DLD1 (cell line): ENCODE measurements at regions not wholly inside any gene's neighbourhood (a gene's known extent, or its start where the extent isn't known, plus 50 kb on each side); places are given as distances from the start of the nearest gene placed in this dataset.

Experiments used
- in situ Hi-C: cut with HindIII; loops from 2 replicates; pipeline ENCODE4 v1.10.0; 2017; ENCODE audit warnings: low sequenced_read_pairs

DNA sequence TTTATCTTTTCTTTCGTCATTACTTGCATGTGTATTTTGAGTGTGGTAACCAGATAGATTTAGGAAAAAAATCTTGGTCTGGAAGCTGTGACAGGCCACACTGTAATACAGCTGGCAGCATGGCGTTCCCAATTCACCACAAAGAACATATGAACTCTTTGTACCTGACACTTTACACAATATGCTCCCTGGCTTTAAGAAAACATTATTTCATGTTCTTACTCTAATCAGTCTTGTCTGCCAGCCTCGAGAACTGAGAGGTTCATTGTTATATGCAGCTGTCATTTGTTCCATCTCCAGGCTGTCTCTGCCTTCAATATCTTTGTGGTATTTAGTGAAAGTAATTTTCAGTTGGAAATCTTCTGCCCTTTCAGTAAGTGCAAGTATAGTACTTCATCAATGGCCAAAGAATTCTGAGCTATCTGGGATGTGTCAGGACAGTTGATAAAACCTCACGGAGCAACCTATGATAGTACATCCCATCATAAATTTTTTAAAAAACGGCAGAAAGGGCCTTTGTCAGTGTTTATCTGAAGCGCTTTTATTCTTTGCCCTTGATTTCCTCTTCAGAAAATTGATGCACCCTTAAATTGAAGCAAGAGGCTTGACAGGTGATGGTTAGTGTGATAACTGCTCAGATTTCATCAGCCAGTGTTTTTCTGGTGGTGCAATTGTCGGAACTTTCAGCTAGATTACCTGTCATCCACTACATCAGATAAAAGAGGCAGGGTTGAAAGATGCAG lies 146.3 kb upstream of the SP8 start:
- in situ Hi-C loops: no loop called here

DNA sequence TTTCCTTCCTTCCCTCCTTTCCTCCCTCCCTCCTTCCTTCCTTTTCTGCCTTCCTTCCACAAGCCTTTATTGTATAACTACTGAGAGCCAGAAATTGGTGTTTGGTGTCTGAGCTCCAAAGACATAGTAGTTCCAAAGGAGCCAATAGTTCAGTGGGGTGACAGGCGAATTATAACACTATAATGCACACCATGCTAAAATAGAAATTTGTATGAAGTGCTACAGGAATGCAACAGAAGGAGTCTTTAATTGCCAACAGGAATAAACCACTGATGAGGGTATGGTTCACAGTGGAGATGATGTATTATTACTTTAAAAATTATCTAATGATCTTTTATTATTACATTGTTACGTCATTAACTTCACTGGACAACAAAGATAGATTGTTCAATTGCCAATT lies 158.8 kb upstream of the SP8 start:
- in situ Hi-C loops: no loop called here

DNA sequence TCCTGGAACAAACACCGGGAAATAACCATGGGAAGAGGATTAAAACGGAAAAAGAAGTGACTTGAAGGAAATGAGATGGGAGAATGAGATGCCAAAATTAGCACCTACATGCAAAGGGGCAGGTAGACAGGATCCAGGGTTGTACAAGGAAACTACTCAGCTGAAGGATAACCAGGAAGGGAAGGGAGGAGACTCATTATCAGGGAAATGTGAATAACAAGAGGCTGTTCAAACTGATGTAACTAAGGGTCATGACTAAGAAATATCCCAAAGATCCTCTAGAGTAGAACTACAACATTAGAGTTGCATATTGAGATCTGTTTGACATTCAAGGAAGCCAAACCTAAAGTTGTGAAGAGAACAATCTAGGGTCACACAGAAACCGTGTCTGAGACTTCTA lies 166.2 kb upstream of the SP8 start:
- in situ Hi-C loops: no loop called here

DNA sequence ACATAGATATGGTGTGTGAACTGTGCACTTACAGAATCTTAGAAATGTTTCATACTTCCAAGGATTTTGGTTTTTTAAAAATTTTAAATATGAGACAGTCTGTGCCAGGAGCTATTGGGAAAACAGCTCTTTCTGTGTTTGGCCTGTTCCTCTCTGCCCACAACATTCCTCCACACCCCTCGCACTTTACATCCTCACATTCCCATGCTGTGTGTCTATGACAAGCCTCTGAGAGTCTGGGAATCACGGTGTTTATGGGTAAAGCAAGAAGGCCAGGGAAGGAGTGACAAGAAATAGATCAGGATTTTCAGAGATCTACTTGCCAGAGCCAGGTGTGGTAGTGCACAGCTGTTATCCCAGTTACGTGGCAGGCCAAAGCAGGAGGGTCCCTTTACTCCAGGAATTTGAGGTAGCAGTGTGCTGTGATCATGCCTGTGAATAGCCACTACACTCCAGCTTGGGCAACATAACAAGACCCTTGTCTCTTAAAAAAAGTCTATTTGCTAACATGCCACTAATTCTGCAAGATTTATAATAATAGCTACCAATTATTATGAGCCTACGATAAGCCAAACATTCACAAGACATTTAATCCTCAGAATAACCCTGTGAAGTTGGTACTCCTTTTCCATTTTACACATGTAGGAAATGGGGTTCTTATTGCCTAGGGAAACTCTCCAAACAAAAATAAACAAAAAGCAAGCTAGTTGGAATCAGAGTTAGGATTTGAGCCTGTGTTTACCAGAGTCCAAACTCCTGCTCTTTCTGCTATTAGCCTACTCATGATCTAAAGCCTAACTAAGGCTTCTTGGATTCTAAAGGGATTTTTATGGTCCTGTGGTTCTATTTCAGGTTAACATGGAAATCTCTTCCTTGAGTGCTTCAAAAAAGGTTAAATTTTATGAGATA lies 168.3 kb upstream of the SP8 start:
- in situ Hi-C loops: no loop called here

DNA sequence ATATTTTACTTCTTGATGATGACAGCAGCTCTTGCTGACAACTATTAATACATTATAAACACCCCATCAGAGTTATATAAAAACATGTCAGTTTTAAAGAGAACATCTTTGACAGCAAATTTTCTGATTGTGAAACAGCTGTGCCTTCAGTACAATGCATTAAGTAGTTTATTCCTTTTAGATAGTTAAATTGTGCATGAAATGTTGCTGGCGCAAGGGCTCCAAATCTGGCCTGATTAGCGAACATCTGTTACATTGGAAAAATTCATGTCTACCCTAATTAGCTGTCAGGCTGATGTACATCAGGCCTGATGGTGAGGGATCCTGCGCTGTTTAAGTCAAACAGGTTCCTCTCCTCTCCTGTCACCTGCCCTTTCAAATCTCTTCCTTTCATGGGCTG lies 171.9 kb upstream of the SP8 start:
- in situ Hi-C loops: no loop called here

DNA sequence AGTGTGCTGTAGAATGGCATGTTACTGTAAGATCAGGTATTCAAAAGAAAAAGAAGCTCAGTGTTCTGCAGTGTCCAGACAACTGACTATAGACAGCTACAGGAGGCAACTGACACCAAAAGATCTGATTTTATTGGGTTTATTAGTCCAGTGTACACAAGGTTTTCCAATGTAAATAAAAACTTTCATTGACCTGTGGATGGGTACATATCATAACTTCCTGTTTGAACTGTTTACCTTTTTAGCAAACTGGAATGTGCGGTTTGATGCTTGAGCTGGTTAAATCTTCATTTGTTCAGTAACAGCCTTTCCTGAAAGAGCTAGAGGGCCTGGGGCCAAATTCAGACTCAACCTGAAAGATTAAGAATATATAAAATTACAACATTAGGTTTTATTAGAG lies 172.6 kb upstream of the SP8 start:
- in situ Hi-C loops: no loop called here

DNA sequence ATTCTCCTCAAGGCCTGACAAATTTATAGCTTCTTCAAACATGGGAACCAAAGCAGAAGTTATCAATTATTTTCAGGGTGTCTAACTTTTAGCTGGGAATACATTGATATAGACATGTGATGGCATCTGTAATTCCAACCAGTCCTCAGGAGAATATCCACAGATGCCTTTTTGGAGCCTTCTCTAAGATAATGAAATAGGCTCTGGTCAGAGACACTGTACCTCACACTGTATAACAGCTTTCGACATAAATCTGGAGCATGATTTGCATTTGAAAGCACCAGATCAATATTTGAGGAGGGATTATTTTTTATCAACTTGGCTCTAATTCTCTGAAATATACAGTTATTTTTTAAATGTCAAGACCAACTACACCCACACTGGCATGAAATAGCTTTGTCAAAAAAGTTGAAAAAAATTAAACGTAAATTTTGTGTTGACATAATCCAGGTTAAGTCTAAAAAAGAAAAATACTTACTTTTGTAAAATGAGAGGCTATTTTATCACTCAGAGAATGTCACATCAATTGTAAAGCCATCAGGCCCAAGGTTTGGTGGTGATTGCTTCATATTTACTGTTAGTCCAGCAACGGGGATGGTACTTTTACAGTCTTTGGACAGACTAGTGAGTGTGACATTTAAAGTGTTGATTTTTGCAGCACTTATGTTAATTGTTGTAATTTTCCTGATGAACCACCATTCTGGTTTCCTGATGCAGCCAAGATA lies 177.0 kb upstream of the SP8 start:
- in situ Hi-C loops: no loop called here

DNA sequence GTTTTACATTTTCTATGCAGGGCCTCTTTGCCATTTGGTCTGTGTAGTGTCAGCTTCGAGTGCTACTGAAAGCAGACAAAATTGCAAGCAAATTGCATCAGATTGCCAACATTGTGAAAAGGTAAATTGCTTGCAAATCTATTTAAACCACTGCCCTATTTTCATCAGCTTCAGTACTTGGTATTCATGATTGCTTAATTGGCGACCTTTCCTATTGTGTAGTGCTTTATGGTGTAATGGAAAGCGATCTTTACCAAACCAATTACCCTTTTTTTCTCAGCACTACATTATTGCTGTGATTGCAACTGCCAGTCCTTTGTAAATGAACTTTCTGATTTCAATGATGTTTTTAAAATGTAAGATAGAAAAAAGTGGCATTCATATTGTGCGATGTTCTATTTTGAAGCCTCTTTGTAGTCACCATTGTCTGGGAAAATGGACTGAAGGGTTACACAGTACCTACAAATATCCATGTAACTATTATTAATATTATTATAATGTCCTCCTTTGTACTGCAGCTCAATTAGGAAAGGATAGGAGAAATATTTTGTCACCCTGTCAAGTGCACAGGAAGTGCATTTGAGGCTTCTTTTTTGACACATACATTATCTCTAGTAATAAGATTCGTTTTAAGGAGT lies 177.7 kb upstream of the SP8 start:
- in situ Hi-C loops: no loop called here

DNA sequence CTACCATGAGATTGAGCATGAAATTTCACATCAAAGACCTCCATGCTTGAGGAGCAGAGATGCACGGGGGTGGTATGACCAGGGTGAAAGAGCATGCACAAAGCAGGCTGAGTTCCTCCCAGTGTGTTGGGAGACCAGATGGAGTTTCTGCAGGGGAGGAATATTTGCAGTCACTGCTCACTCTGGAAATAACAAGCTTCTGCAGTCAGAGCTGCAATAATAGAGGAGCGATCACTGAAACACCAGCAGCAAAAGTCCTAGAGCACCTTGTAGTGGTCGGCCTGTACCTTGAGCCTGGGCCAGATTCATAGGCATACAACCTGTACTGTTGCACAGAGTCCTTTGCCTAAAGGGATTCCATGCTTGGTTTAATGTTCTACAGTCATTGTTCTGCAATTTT lies 184.5 kb upstream of the SP8 start:
- in situ Hi-C loops: no loop called here

DNA sequence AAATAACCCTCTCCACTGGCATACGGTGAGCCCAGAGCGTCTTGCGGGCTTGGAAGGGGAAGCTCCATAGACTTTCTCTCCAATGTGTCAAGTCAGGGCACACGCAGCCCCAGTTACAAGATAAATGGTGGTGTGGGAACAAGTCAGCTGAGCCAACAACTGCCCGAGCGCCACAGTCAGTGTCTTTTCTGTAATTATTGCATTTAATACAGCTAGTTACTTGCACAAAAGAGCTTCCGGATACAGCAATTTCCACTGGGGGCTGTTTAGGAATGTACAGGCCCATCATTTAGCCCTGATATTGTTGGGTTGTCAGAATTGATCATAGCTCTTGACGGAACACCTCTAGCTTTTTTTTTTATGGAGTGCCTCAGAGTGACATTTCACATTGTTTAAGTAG lies 193.5 kb upstream of the SP8 start:
- in situ Hi-C loops: no loop called here

DNA sequence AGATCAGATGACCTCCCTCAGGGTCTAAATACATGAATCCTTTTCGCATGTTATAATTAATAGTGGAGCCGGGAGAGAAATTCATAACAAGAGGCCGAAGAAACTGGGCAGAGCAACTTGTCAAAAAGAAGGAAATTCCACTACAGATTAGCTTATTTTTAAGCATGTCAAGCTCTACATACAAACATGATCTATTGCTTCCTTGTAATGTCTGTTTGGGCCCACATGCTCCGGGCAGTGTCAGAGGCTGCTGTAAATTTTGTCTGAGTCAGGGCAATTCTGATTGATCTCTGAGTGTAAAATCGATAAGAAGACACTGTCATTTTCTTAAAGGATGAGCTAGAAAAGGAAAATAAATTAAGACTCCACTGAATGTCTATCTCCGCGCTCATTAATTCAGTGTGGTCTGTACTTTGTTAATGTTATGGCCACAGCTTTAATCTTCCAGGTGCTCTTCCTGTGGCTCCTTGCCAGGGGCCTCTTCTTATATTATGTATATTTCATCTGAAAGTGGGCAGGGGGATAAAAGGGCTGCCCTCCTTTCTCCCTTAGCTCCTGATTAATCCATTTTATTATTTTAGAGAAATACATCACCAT lies 194.1 kb upstream of the SP8 start:
- in situ Hi-C loops: no loop called here

DNA sequence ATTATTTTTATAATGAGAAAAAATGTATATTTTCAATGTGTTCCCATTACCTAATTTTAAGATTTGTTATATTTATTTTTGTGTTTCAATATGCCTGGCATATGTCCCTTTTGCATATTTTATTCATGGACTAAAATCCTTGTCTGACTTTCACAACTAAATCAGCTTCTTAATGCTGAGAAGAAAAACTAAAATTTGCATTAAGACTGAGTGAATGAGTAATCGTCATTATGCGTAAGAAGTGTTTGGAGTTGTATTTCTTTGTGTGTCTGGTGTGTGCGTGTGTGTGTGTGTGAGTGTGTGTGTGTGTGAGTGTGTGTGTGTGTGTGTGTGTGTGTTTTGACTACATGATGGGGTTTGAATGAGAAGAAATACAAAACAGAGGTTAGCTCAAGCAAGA lies 201.7 kb upstream of the SP8 start:
- in situ Hi-C loops: no loop called here

DNA sequence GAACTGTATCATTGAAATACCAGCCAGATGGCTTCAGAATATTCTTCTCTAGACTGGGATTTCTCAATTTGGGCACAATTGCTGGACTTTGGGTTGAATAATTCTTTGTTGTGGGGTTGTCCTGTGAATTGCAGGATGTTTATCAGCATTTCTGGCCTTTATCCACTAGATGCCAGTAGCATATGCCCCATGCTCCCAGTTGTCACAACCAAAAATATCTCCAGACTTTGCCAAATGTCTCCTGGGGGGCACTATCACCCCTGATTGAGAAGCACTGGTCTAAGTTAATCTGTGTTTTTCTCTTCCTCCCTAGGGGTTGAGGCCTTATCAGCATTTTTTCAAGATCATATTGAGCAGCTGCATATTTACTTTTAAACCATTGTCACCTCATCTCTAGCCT lies 204.9 kb upstream of the SP8 start:
- in situ Hi-C loops: no loop called here

DNA sequence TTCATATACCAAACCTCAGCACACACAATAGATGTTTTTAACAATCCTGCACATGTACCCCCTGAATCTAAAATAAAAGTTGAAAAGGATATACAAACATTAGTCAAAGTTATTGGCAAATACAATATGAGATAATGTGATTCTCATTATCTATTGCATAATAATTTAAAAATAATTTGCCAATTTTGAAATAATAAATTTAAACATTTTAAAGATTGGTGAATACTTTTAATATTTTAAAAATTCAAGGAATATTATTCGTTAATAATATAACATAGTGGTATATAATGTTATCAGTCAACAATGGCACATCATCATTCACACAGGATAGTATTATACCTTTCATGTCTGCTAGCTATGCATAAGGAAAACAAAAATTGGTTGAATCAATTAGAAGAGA lies 207.0 kb upstream of the SP8 start:
- in situ Hi-C loops: no loop called here

DNA sequence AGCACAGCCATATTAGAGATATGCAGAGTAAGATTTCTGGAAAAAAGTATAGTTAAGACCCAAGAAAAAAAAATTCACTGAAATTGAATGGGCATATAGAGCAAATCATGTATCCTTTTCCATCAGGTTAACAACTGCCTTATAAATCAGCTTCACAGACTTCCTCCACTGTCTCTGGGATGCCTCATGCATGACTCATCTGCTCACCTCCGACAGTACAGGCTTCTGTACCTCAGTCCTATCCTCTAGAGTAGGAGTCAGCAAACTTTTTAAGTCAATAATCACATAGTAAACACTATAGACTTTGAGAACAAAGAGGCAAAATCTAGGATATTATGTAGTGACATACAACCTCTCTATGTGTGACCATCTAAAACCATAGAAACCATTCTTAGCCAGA lies 211.6 kb upstream of the SP8 start:
- in situ Hi-C loops: no loop called here

DNA sequence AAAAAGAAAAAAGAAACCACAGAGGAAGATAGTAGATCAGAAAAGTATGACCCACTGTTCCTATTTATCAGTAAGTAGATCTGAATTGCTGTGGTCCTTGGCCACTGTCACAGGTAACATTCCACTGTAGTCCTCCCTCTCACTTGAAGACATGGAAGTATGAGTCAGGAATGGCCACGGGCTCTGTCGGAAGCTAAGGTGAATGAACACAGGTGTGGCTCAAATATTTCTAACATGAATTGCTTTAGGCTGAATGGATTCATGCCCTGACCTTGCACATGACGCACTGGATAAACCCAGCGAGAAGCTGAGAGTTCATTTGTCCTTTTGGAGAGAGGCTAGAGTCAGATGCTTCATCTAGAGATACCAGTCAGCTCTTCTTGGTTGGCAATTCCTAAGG lies 224.5 kb upstream of the SP8 start:
- in situ Hi-C loops: no loop called here

DNA sequence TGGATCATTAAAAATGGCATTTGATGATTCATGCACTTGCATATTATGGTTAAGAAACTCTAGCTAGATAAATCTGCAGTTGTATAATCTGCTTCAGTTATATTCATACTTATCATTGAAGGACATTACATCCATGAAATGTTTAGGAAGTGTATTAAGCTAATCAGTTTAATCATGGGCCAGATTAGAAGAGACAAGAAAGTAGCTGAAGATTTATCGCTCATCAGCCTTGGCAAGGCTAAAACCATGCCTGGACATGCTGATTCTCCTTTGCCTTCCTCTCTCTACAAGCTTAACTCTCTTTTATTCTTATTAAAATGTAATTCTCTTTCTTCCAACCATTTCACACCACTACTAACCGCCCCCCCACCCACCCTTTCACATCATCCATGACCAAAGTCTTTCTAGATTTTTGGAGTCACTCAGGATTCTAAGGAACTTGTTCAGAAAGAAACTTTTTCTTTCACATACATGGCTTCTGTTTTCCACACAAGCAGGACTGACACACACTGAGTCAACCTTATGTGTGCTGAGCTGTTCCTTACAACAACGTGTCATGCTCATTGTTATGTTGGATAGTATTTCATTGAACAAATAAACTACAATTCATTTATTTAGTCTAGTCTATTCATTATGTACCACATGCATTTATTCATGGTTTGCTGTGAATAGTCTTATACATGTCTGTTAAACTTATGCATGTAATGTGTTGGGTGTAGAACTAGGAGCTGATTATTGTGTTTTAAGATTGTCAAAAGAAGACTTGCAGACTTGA lies 227.3 kb upstream of the SP8 start:
- in situ Hi-C loops: no loop called here

DNA sequence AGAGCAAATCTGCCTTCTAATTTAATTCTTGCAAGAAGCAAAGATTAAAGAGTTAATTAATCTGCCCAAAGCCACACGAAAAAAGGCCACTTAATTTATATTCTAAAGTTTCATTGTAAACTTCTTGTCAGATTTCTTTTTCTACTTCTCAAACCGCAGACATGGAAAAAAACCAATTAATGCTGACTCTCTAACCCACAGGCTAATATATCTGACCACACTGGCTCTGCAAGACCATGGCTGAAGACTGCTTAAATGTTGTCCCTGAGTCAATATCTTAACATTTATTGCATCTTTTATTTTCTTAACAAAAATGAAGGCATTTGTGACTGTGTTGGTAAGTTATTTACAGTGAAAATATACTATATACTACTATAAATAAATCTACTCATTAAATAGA lies 234.0 kb upstream of the SP8 start:
- in situ Hi-C loops: no loop called here

DNA sequence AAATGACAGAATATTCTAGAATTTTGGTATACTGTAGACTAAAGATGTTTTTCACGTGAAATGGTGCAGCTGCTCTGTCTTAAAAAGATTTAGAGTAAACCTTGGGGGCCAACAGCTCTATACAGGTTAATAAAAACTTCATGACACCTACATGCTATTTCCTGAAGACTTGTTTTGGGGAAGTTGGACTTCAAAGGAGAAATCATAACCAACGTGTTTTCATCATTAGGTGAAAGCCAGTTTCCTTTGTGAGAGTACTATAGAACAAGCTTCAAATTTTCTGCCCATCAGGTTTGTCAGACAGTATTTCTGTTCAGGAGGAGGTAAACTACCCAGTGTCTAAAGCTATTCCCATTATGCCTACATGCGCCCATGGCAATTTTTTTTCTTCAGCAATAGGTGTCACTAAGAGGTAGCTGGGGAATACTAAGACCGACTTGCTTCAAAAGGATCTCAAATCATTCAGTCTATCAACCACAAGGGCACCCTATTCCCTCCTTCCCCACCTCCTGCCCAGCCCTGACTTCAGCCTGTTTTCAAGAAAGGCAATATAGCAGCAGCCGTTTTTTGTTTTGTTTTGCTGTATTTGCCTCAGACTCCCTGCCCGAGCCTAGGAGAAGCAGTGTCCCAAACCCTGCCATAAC lies 237.3 kb upstream of the SP8 start:
- in situ Hi-C loops: no loop called here

DNA sequence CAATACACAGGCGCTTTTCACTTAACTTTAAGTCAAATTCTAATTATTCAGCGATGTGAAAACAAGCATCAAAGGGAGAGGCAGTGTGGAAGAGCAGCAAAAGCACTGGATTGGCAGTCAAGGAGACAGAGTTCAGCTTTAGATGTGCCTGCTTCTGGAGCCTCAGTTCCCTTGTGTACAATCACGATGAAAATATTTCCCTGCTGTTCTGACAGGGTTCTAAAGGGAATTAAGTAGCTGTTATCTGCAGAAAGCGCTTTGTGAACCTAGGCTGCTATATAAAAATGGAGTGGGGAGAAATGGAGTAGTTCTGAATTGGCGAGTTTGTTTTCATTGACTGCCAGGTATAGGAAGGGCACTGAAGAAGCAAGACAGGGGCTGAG lies 237.8 kb upstream of the SP8 start:
- in situ Hi-C loops: no loop called here
